OCI-LY7 (cell line): ENCODE measurements at regions not wholly inside any gene's neighbourhood (a gene's known extent, or its start where the extent isn't known, plus 50 kb on each side); places are given as distances from the start of the nearest gene placed in this dataset.

Source experiments
- BruUV-seq: library from RNA; stranded (reverse); fragments of 400-500 nt; replicated peaks from 2 replicates; lab custom pipeline; 2021; lab: Mats Ljungman, UMichigan
- CTCF ChIA-PET: fragments of 300-600 bp; sonication (Branson Sonifier 250); formaldehyde crosslinking; loops from one replicate; lab custom pipeline; 2022; ENCODE audit warnings: antibody characterized with exemption; ENCODE audit not compliant: unreplicated experiment; lab: Charles Lee
- POLR2A ChIA-PET: fragments of 300-600 bp; sonication (Branson Sonifier 250); formaldehyde crosslinking; loops from one replicate; lab custom pipeline; 2022; ENCODE audit warnings: antibody characterized with exemption; lab: Charles Lee
- DNase-seq: peaks from one replicate; pipeline ENCODE4 v3.0.0-alpha.2; 2015; ENCODE audit warnings: low spot score
- H2AFZ ChIP-seq: fragments of 200-600 bp; sonication (generic), shearing (Covaris generic); 2 replicates; pipeline ENCODE4 v1.6.1; 2014; ENCODE audit warnings: mild to moderate bottlenecking, antibody characterized with exemption, low read length, moderate library complexity
- H3K27ac ChIP-seq: fragments of 200-600 bp; sonication (generic); 2 replicates; pipeline ENCODE4 v1.5.1; 2014; ENCODE audit warnings: mixed run types, low read depth, mild to moderate bottlenecking, moderate library complexity, low read length, inconsistent platforms; ENCODE audit not compliant: poor library complexity, severe bottlenecking
- H3K36me3 ChIP-seq: fragments of 200-600 bp; sonication (generic); 2 replicates; pipeline ENCODE4 v1.6.1; 2014; ENCODE audit warnings: mild to moderate bottlenecking, antibody characterized with exemption, low read length, moderate library complexity, mixed read lengths; ENCODE audit not compliant: insufficient read depth
- H3K4me1 ChIP-seq: fragments of 200-600 bp; sonication (generic); 2 replicates; pipeline ENCODE4 v1.5.1; 2014; ENCODE audit warnings: mild to moderate bottlenecking, low read length; ENCODE audit not compliant: insufficient read depth, poor library complexity, severe bottlenecking
- H3K4me2 ChIP-seq: fragments of 200-600 bp; sonication (generic); 2 replicates; pipeline ENCODE4 v1.6.1; 2014; ENCODE audit warnings: mild to moderate bottlenecking, low read length
- H3K4me3 ChIP-seq: fragments of 200-600 bp; sonication (generic); 2 replicates; pipeline ENCODE4 v1.5.1; 2014; ENCODE audit warnings: mild to moderate bottlenecking, low read depth, low read length; ENCODE audit not compliant: poor library complexity, severe bottlenecking
- H3K79me2 ChIP-seq: fragments of 200-600 bp; sonication (generic); 2 replicates; pipeline ENCODE4 v1.6.1; 2016; ENCODE audit warnings: low read depth, mild to moderate bottlenecking, low read length, moderate library complexity, mixed read lengths; ENCODE audit not compliant: insufficient read depth
- H3K9me2 ChIP-seq: fragments of 200-600 bp; sonication (generic); 2 replicates; pipeline ENCODE4 v1.6.1; 2016; ENCODE audit warnings: mild to moderate bottlenecking, low read length, mixed read lengths; ENCODE audit not compliant: insufficient read depth
- H3K9me3 ChIP-seq: fragments of 200-600 bp; sonication (generic); 2 replicates; pipeline ENCODE4 v1.6.1; 2014; ENCODE audit warnings: mild to moderate bottlenecking, mixed run types, low read length, mixed read lengths
- H4K20me1 ChIP-seq: fragments of 200-600 bp; sonication (generic); 2 replicates; pipeline ENCODE4 v1.6.1; 2014; ENCODE audit warnings: mild to moderate bottlenecking, antibody characterized with exemption, low read length, moderate library complexity, mixed read lengths; ENCODE audit not compliant: insufficient read depth
- EZH2phosphoT487 ChIP-seq: fragments of 200-600 bp; sonication (generic); IDR thresholded peaks from 2 replicates; pipeline ENCODE4 v1.6.1; 2018; ENCODE audit warnings: low read depth, borderline replicate concordance, mild to moderate bottlenecking, mixed run types, antibody characterized with exemption, low read length, moderate library complexity, mixed read lengths
- intact Hi-C: fragments of 100-400 bp; cut with micrococcal nuclease; formaldehyde crosslinking; loops from one replicate; pipeline ENCODE4 v1.10.0; 2022; ENCODE audit not compliant: unreplicated experiment
- TF ChIP-seq, protein P1 (sequence below): fragments of 200-600 bp; sonication (generic); conservative IDR thresholded peaks from 2 replicates; pipeline ENCODE4 v1.5.1; 2014; ENCODE audit warnings: mild to moderate bottlenecking, antibody characterized with exemption, low read length, moderate library complexity, mixed read lengths

DNA sequence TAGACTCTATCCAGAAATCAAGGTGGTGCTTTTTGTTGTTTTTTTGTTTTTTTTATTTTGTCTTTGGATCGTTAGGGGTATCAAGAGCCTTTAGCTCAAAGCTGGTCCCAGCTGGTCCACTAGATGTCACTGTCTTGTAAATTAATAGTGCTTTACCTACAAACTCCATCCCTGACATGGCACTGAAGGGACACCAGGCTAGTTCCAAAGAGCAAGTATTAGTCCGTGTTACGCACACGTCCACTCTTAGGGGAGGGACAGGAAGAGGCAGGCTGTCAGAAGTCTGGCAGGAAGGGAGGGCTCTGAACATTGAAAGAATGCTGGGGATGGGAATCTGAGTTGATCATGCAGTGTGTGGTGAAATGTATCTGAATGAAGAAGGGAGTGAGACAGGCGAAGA lies 85.9 kb upstream of the CCBE1 start:
- H2AFZ ChIP-seq, result no peak overlapping the region
- TF ChIP-seq, protein P1, sequence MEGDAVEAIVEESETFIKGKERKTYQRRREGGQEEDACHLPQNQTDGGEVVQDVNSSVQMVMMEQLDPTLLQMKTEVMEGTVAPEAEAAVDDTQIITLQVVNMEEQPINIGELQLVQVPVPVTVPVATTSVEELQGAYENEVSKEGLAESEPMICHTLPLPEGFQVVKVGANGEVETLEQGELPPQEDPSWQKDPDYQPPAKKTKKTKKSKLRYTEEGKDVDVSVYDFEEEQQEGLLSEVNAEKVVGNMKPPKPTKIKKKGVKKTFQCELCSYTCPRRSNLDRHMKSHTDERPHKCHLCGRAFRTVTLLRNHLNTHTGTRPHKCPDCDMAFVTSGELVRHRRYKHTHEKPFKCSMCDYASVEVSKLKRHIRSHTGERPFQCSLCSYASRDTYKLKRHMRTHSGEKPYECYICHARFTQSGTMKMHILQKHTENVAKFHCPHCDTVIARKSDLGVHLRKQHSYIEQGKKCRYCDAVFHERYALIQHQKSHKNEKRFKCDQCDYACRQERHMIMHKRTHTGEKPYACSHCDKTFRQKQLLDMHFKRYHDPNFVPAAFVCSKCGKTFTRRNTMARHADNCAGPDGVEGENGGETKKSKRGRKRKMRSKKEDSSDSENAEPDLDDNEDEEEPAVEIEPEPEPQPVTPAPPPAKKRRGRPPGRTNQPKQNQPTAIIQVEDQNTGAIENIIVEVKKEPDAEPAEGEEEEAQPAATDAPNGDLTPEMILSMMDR, result peak; percentile 74
- no peak for TF ChIP-seq EZH2phosphoT487
- DNase-seq, result peak; percentile 51
- no peak overlapping the region for H3K4me2 ChIP-seq
- no peak overlapping the region for H3K4me3 ChIP-seq
- BruUV-seq, result no TSS peak
- no peaks in the 10 kb centered on the region for H3K36me3 ChIP-seq
- H3K4me1 ChIP-seq, result no peaks in the 10 kb centered on the region
- ChIA-PET POLR2A (no interaction called here), CTCF (no interaction called here)
- intact Hi-C loops, result loop anchor here (5.0 kb wide), 2 partner anchors 209 to 764 kb away; no protein-coding TSS in a partner anchor
- no peaks in the 10 kb centered on the region for H4K20me1 ChIP-seq
- H3K9me2 ChIP-seq, result no peaks in the 10 kb centered on the region
- no peak overlapping the region for H3K27ac ChIP-seq
- H3K79me2 ChIP-seq, result no peaks in the 10 kb centered on the region
- no peaks in the 10 kb centered on the region for H3K9me3 ChIP-seq

DNA sequence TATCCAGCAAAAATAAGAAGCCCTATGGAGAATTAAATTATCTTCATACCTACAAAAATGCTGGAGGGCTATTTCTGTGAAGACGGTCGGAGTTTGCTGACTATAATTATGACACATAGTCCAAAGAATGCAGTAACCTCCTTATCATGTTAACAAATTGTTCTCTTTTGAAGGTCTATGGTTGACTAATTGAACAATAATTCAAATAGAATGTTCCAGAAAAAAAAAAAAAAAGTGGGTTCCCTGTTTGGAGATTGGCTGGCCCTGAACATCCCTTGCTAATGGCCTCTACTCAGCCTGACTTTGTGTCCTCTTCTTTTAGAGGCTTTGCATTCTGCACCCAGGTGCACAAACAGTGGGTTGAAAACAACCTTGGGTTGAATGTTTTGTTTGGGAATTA lies 82.8 kb upstream of the CCBE1 start:
- POLR2A ChIA-PET, result no interaction called here
- Histone ChIP-seq H3K9me2 (no peaks in the 10 kb centered on the region), H3K4me2 (no peak overlapping the region), H3K4me3 (no peak overlapping the region), H3K9me3 (no peaks in the 10 kb centered on the region), H4K20me1 (no peaks in the 10 kb centered on the region), H2AFZ (no peak overlapping the region), H3K79me2 (no peaks in the 10 kb centered on the region), H3K4me1 (no peaks in the 10 kb centered on the region), H3K36me3 (no peaks in the 10 kb centered on the region), H3K27ac (no peak overlapping the region)
- BruUV-seq, result no TSS peak
- CTCF ChIA-PET, result no interaction called here
- no peak for DNase-seq
- intact Hi-C loops, result loop anchor here (5.0 kb wide), 2 partner anchors 212 to 767 kb away; no protein-coding TSS in a partner anchor
- TF ChIP-seq, protein P1, result no peak
- TF ChIP-seq EZH2phosphoT487, result no peak

DNA sequence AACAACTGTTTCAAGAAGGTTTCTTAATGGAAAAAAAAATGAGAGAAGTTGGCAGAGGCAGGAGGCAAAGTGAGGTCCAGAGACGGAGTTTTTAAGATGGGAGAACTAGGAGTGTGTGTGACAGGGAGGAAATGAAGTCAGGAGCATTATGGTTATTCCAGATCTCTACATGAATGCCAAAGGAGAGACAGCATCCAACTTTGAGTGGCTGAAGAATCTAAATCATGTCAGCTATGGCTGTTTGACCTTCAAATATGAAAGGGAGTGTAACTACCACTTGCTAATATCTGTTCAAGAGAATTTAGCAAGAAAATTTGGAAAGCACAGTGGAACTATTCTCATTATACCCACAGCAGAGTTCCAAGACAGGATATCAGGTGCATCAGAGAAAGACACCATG lies 81.2 kb upstream of the CCBE1 start:
- POLR2A ChIA-PET, result no interaction called here
- DNase-seq, result no peak

More for the DNA sequence above, 81.2 kb upstream of the CCBE1 start:
- Histone ChIP-seq H3K36me3 (no peaks in the 10 kb centered on the region), H3K4me3 (no peak overlapping the region), H3K9me3 (no peaks in the 10 kb centered on the region), H3K4me2 (no peak overlapping the region), H3K4me1 (no peaks in the 10 kb centered on the region), H3K27ac (no peak overlapping the region), H2AFZ (no peak overlapping the region), H3K9me2 (no peaks in the 10 kb centered on the region), H3K79me2 (no peaks in the 10 kb centered on the region), H4K20me1 (no peaks in the 10 kb centered on the region)
- no peak for TF ChIP-seq EZH2phosphoT487
- TF ChIP-seq, protein P1, result no peak
- CTCF ChIA-PET, result no interaction called here
- BruUV-seq, result no TSS peak
- intact Hi-C loops, result no loop called here
